PC-9 (cell line): ENCODE measurements at regions not wholly inside any gene's neighbourhood (a gene's known extent, or its start where the extent isn't known, plus 50 kb on each side); places are given as distances from the start of the nearest gene placed in this dataset.

Experiments used
- CTCF ChIP-seq: fragments of 200-600 bp; sonication (generic); conservative IDR thresholded peaks from 2 replicates; pipeline ENCODE4 v1.6.1; 2017; ENCODE audit warnings: mixed run types, antibody characterized with exemption, mild to moderate bottlenecking, moderate library complexity
- EZH2 ChIP-seq: fragments of 200-600 bp; sonication (generic); IDR thresholded peaks from 2 replicates; pipeline ENCODE4 v1.8.0; 2017; ENCODE audit warnings: antibody characterized with exemption, low read depth

GRCh38 chr3:181425074-181425473, 286.7 kb upstream of the SOX2 start:
- TF ChIP-seq CTCF (no peak), EZH2 (no peak)
